Activated CD4-positive, alpha-beta T cell treated with anti-CD3 and anti-CD28 coated beads for 1 hour (primary cell): ENCODE measurements at regions not wholly inside any gene's neighbourhood (a gene's known extent, or its start where the extent isn't known, plus 50 kb on each side); places are given as distances from the start of the nearest gene placed in this dataset.
"Not testable (repeated sequence)": the region's sequence is repeated elsewhere in the genome, so short reads cannot be mapped to it uniquely, and the experiment has no call there.

Experiments
- DNase-seq: peaks from one replicate; pipeline ENCODE4 v3.0.0-alpha.2; 2020

- DNase-seq: no peak
Observed at GRCh38 chr12:114500775-114501473, 95.0 kb upstream of the TBX5 start.

- no peak for DNase-seq
Observed at GRCh38 chr12:114500131-114500530, 94.2 kb upstream of the TBX5 start.

GRCh38 chr12:114499338-114499737, 93.4 kb upstream of the TBX5 start:
- DNase-seq: no peak

- no peak for DNase-seq
Observed at GRCh38 chr12:114491916-114492315, 86.0 kb upstream of the TBX5 start.

- DNase-seq: not testable (repeated sequence)
Observed at GRCh38 chr12:114484822-114485459, 79.0 kb upstream of the TBX5 start.

GRCh38 chr12:114483996-114484395, 78.1 kb upstream of the TBX5 start:
- no peak for DNase-seq

- no peak for DNase-seq
Observed at GRCh38 chr12:114481200-114481535, 75.2 kb upstream of the TBX5 start.

- no peak for DNase-seq
Observed at GRCh38 chr12:114480337-114481199, 74.6 kb upstream of the TBX5 start.

- no peak for DNase-seq
Observed at GRCh38 chr12:114479831-114480230, 73.9 kb upstream of the TBX5 start.

- DNase-seq: no peak
Observed at GRCh38 chr12:114478865-114479264, 72.9 kb upstream of the TBX5 start.

GRCh38 chr12:114477989-114478395, 72.0 kb upstream of the TBX5 start:
- no peak for DNase-seq

- no peak for DNase-seq
Observed at GRCh38 chr12:114476159-114476558, 70.2 kb upstream of the TBX5 start.

- DNase-seq: no peak
Observed at GRCh38 chr12:114473717-114474116, 67.8 kb upstream of the TBX5 start.

GRCh38 chr12:114473018-114473417, 67.1 kb upstream of the TBX5 start:
- no peak for DNase-seq

GRCh38 chr12:114457620-114458019, 51.7 kb upstream of the TBX5 start:
- no peak for DNase-seq
